HepG2 (cell line): ENCODE measurements at regions not wholly inside any gene's neighbourhood (a gene's known extent, or its start where the extent isn't known, plus 50 kb on each side); places are given as distances from the start of the nearest gene placed in this dataset.

Experiments used
- ARID2 ChIP-seq: sonication (generic); formaldehyde crosslinking; IDR thresholded peaks from 2 replicates; pipeline ENCODE4 v1.8.1; 2022; ENCODE audit warnings: mild to moderate bottlenecking, missing genetic modification reagents, borderline replicate concordance
- GABPA ChIP-seq, 2 experiments: IDR thresholded peaks; 2 replicates each; pipeline ENCODE4 v1.6.1; 2011 to 2016; ENCODE audit warnings: low read depth in 2 of 2, low read length in 1 of 2, missing biosample characterization in 1 of 2, missing genetic modification characterization in 1 of 2
- GTF2F1 ChIP-seq: fragments of 150-350 bp; IDR thresholded peaks from 2 replicates; pipeline ENCODE4 v1.6.1; 2014; ENCODE audit warnings: low read length
- POLR2AphosphoS5 ChIP-seq: IDR thresholded peaks from 2 replicates; pipeline ENCODE4 v1.6.1; 2012; ENCODE audit warnings: low read depth, low read length
- SIN3A ChIP-seq: IDR thresholded peaks from 2 replicates; pipeline ENCODE4 v1.6.1; 2011; ENCODE audit warnings: low read depth, mild to moderate bottlenecking, control low read depth, low read length, borderline replicate concordance
- ZNF24 ChIP-seq: fragments of 450-650 bp; IDR thresholded peaks from 2 replicates; pipeline ENCODE4 v1.6.1; 2017; ENCODE audit warnings: antibody characterized with exemption, mild to moderate bottlenecking
- ZNF891 ChIP-seq: sonication (generic); formaldehyde crosslinking; IDR thresholded peaks from 2 replicates; pipeline ENCODE4 v1.5.0; 2020; ENCODE audit warnings: mild to moderate bottlenecking, missing genetic modification reagents
- TF ChIP-seq, protein P1 (sequence below): sonication (generic); formaldehyde crosslinking; conservative IDR thresholded peaks from 2 replicates; pipeline ENCODE4 v1.4.0; 2020; ENCODE audit warnings: missing genetic modification reagents
- TF ChIP-seq, protein P2 (sequence below): sonication (generic); formaldehyde crosslinking; IDR thresholded peaks from 2 replicates; pipeline ENCODE4 v1.5.0; 2020; ENCODE audit warnings: missing genetic modification reagents

DNA sequence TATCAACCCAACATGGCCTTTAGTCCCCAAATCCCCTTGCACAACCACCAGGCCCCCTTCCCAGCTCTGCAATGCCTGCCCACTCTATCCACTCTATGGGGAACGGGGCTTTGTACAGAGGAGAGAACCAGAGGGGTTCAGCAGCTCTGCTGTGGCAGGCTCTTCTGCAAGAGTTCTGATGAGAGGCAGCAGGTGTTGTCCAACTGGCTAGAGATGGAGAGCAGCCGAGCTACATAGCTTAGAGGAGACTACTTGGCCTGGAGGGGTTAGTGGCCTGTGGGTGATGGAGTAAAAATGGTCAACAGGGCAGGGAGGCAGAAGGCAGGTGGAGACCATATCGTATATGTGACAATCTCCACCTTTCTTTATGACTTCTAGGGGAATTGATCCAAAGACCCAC is 103.0 kb downstream of the QPCT start:
- no peak for TF ChIP-seq GABPA (IDR thresholded peaks at IDR 0.05; ENCODE audit: low read depth, low read length)
- TF ChIP-seq GABPA (CRISPR knock-in tag; IDR thresholded peaks at IDR 0.05; ENCODE audit: low read depth): no peak
- TF ChIP-seq, protein P1, sequence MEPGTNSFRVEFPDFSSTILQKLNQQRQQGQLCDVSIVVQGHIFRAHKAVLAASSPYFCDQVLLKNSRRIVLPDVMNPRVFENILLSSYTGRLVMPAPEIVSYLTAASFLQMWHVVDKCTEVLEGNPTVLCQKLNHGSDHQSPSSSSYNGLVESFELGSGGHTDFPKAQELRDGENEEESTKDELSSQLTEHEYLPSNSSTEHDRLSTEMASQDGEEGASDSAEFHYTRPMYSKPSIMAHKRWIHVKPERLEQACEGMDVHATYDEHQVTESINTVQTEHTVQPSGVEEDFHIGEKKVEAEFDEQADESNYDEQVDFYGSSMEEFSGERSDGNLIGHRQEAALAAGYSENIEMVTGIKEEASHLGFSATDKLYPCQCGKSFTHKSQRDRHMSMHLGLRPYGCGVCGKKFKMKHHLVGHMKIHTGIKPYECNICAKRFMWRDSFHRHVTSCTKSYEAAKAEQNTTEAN (CRISPR knock-in tag): no peak
- TF ChIP-seq, protein P2, sequence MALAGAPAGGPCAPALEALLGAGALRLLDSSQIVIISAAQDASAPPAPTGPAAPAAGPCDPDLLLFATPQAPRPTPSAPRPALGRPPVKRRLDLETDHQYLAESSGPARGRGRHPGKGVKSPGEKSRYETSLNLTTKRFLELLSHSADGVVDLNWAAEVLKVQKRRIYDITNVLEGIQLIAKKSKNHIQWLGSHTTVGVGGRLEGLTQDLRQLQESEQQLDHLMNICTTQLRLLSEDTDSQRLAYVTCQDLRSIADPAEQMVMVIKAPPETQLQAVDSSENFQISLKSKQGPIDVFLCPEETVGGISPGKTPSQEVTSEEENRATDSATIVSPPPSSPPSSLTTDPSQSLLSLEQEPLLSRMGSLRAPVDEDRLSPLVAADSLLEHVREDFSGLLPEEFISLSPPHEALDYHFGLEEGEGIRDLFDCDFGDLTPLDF (CRISPR knock-in tag): no peak
- no peak for TF ChIP-seq ARID2 (CRISPR knock-in tag)
- TF ChIP-seq SIN3A: no peak
- TF ChIP-seq ZNF24: no peak
- no peak for TF ChIP-seq POLR2AphosphoS5
- no peak for TF ChIP-seq ZNF891 (CRISPR knock-in tag)
- no peak for TF ChIP-seq GTF2F1
